Muscle layer of duodenum (tissue), 2 donors: ENCODE measurements at regions not wholly inside any gene's neighbourhood (a gene's known extent, or its start where the extent isn't known, plus 50 kb on each side); places are given as distances from the start of the nearest gene placed in this dataset.
"Not testable (repeated sequence)": the region's sequence is repeated elsewhere in the genome, so short reads cannot be mapped to it uniquely, and the experiment has no call there.

Source experiments
- H3K27ac ChIP-seq: one replicate; pipeline ENCODE4 v1.7.0; 2013; ENCODE audit warnings: mild to moderate bottlenecking, low read length
- H3K27me3 ChIP-seq: one replicate; pipeline ENCODE4 v1.7.0; 2013; ENCODE audit warnings: low read depth, mild to moderate bottlenecking, control low read depth, low read length
- H3K36me3 ChIP-seq, 2 donors: one replicate each; pipeline ENCODE4 v1.7.0; 2013; ENCODE audit warnings: low read length in 2 of 2, control low read depth in 1 of 2, mild to moderate bottlenecking in 1 of 2; ENCODE audit not compliant: insufficient read depth in 2 of 2, control insufficient read depth in 1 of 2
- H3K4me1 ChIP-seq, 2 donors: one replicate each; pipeline ENCODE4 v1.7.0; 2013; ENCODE audit warnings: low read length in 2 of 2, mild to moderate bottlenecking in 2 of 2, control low read depth in 1 of 2, moderate library complexity in 1 of 2; ENCODE audit not compliant: insufficient read depth in 2 of 2, control insufficient read depth in 1 of 2
- H3K4me3 ChIP-seq, 2 donors: one replicate each; pipeline ENCODE4 v1.7.0; 2013; ENCODE audit warnings: low read length in 2 of 2, low read depth in 1 of 2, mild to moderate bottlenecking in 1 of 2
- H3K9me3 ChIP-seq, 2 donors: one replicate each; pipeline ENCODE4 v1.7.0; 2013; ENCODE audit warnings: low read length in 2 of 2, control low read depth in 1 of 2, mild to moderate bottlenecking in 1 of 2; ENCODE audit not compliant: control insufficient read depth in 1 of 2
- donor health status: healthy.

DNA sequence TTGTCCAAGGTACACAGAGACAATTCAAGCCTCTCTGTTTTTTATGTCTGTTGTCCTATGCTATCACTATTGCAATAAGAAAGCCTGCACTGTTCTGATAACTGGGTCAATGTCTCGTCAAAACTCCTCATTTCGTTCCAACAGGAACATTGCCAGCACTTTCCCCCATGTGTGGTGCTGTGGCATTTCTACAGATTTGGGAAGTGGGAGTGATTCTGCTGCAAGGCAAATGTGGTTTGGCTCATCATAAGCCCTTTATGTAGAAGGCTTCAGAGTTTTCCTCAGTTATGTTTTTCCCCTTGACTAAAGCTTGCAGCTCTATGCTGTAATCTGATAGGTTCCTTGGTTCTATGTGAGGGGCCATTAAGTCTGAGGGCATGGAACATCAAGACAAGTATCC is 324.1 kb upstream of the TCF4 start:
- H3K27ac ChIP-seq = no peak overlapping the region
- H3K36me3 ChIP-seq = no peaks in the 10 kb centered on the region

DNA sequence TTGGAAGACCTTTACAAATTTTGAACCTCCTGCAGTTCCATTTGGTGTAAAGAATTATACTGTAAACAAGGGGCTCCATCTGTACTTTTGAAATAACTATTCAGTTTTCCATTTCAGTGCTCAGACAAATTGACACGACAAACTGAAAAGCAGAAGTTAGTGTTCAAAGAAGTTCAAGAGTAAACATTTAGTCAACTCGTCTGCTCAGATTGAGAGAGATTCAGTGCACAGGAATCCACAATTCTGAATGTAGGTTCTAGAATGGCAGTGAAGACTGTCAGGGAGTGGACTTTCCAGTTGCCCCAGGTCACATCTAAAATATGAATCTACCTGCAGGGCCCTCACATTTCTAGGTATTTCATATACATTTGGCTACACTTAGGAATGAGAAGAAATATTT is 322.3 kb upstream of the TCF4 start:
- no peaks in the 10 kb centered on the region for H3K9me3 ChIP-seq
- no peak overlapping the region for H3K4me3 ChIP-seq
- no peaks in the 10 kb centered on the region for H3K4me1 ChIP-seq
- H3K27me3 ChIP-seq = no peaks in the 10 kb centered on the region
- no peaks in the 10 kb centered on the region for H3K36me3 ChIP-seq
- no peak overlapping the region for H3K27ac ChIP-seq

More for the DNA sequence above, 324.1 kb upstream of the TCF4 start:
- H3K9me3 ChIP-seq = peaks cover 0 to 3% of the 10 kb centered on the region in 2 donors
- no peaks in the 10 kb centered on the region for H3K27me3 ChIP-seq
- no peaks in the 10 kb centered on the region for H3K4me1 ChIP-seq
- no peak overlapping the region for H3K4me3 ChIP-seq

DNA sequence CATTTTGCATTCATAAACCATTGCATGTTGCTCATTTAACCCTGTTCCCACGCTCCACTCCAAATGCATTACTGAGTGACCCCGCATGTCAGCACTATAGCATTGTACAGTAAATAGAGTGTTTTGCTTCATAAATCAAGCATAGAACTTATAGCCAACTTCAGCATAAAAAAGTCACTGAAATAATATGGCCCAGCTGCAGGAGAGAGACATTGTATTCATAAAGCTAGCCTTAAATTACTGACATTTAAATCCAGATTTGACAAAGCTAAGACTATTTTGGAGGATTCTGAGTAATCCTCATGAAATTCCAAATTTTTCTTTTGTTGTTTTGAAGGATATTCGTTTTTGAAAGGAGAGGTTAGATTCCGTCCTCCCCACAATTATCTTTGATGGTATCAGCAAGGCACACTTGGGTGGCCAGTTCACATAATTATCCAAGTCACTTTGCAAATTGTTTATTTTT is 320.9 kb upstream of the TCF4 start:
- Histone ChIP-seq H3K4me3 (no peak overlapping the region), H3K27ac (no peak overlapping the region), H3K4me1 (no peaks in the 10 kb centered on the region), H3K36me3 (no peaks in the 10 kb centered on the region), H3K9me3 (no peaks in the 10 kb centered on the region), H3K27me3 (no peaks in the 10 kb centered on the region)

DNA sequence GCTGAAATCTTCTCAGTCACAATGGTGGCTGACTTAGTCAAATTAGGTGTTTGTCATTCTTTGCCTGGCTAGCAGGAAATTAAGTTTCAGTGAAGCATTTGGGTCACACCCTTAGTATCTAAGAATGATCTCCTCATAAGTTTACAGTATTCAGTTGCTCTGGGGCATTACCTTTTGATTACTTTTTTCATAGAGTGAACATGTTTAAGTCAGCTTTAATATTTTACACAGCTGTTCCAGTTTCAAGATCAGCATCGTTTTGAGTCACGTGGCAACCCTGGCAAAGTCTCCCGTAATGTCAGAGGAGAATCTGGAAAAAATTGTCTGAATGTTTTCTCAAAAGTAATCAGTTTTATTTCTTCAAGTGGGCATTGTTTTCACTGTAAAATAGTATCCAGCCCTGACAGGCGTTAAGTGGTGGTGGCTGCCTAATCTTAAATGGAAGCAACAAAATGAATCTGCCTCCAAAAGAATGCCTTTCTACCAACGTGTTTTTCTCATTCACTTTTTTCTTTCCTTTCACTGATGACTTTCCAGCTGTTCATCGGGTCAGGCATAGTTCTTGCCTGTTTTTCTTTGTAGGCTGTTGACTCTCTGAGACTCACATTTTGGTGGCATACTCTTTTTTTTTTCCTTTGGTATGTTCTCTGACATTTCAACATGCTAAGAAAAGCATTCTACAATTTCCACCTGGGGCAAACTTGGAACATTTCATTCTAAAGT is 319.6 kb upstream of the TCF4 start:
- Histone ChIP-seq H3K4me3 (peak overlapping the region in 1 of 2 donors; percentile 15), H3K27ac (no peak overlapping the region)

DNA sequence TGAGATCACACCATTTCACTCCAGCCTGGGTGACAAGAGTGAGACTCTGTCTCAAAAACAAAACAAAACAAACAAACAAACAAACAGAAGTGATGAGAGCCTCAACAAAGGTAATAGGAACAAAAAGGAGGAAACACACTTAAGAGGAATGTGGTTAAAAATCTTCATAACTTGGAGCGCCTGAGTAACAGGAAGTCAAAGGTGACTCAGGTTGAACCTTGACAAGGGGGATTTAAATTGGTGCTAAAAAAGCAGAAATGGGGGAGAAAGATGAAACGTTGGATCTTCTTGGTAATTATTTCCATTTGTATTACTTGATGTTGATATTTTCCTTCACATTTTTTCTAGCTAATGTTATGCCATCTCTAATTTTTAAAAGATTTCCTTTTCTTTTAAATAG is 318.5 kb upstream of the TCF4 start:
- H3K27me3 ChIP-seq = no peaks in the 10 kb centered on the region

More for the DNA sequence above, 319.6 kb upstream of the TCF4 start:
- Histone ChIP-seq H3K9me3 (no peaks in the 10 kb centered on the region), H3K27me3 (no peaks in the 10 kb centered on the region), H3K4me1 (no peaks in the 10 kb centered on the region), H3K36me3 (no peaks in the 10 kb centered on the region)

DNA sequence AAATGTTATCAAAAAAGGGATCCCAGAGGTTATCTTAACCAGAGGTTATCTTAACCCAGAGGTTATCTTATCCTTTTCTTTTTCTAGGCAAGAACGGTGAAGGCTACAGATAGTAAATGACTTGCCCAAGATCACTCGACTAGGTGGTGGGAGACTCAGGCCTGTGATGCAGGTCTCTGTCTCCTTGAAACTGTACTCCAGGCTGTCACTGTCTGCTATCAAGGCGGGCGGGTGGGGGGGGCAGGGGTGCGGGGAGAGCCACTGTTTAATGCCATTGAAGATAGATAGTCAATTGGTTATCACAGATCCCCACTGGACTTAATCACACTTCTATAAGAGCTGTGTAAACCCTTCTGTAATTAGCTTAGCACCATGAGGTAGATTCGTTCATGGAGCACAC is 315.9 kb upstream of the TCF4 start:
- Histone ChIP-seq H3K27ac (no peak overlapping the region), H3K27me3 (no peaks in the 10 kb centered on the region), H3K36me3 (no peaks in the 10 kb centered on the region), H3K9me3 (no peaks in the 10 kb centered on the region), H3K4me1 (no peaks in the 10 kb centered on the region), H3K4me3 (no peak overlapping the region)

More for the DNA sequence above, 318.5 kb upstream of the TCF4 start:
- H3K27ac ChIP-seq = no peak overlapping the region
- H3K4me1 ChIP-seq = no peaks in the 10 kb centered on the region
- H3K9me3 ChIP-seq = no peaks in the 10 kb centered on the region
- H3K36me3 ChIP-seq = no peaks in the 10 kb centered on the region
- H3K4me3 ChIP-seq = no peak overlapping the region

DNA sequence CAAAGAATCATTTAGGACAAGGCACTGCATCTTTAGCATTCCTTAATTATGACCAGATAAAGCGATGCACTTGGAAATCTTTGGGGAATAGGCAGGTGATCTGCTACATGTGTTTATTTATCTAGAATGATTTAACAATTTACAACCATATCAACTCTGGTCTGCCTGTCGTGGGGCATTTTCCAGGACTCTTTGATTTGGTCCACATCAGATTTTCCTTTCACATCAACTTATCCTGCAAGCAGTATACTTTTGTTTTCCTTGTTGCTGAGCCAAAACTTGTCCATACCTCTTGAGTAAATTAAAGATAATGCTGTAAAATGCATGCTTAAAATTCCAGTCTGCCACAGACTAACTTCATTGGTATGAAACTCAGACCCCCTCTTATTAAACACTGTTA is 312.4 kb upstream of the TCF4 start:
- Histone ChIP-seq H3K4me1 (no peaks in the 10 kb centered on the region), H3K4me3 (no peak overlapping the region), H3K27me3 (no peaks in the 10 kb centered on the region), H3K36me3 (no peaks in the 10 kb centered on the region), H3K27ac (no peak overlapping the region), H3K9me3 (no peaks in the 10 kb centered on the region)

DNA sequence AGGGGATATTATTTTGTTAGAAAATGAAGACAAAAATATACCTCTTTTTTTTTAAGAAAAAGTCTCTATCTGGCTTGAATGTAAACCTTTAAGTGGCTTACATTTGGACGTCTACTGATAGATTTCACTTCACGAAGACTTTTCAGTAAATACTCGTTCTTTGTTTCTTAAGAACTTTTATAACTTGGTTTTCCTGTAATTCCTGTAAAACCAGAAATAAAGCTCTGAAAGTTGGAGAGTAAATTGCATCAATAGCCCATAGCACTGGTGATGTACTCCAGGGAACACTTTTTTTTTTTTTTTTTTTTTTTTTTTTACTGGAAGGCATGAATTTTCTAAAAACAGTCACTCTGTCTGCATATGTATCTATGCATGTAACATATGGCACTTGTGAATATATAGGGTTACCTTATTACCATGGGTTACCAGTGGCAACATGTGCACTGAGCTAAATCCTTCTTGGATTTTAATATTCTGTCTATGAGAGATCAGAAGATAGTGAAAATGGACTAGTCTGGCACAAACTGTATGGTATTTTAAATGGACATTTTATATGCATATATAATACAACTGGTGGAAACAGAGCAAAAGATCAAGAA is 309.2 kb upstream of the TCF4 start:
- no peaks in the 10 kb centered on the region for H3K36me3 ChIP-seq
- no peak overlapping the region for H3K4me3 ChIP-seq
- no peaks in the 10 kb centered on the region for H3K4me1 ChIP-seq
- no peaks in the 10 kb centered on the region for H3K27me3 ChIP-seq
- no peaks in the 10 kb centered on the region for H3K9me3 ChIP-seq
- no peak overlapping the region for H3K27ac ChIP-seq

DNA sequence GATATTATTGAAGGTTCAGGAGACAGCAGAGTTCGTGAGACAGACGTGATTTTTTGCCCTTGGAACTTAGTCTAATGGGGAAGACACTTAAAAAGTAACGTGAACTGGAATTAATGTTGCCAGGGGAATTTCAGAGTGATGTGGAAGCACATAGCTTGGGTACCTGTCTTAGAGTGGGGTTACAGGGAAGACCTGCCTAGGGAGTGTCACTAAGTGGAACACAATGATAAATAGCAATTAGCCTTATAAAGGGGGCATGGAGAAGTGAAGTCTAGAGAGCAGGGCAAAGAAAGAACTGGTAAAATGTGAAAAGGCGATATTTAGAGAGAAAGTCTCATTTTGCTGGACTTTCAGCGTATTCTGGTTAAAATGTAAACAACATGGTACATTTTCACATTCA is 306.0 kb upstream of the TCF4 start:
- H3K27ac ChIP-seq = no peak overlapping the region
- H3K4me1 ChIP-seq = no peaks in the 10 kb centered on the region
- no peaks in the 10 kb centered on the region for H3K27me3 ChIP-seq
- H3K9me3 ChIP-seq = no peaks in the 10 kb centered on the region
- H3K4me3 ChIP-seq = no peak overlapping the region
- H3K36me3 ChIP-seq = no peaks in the 10 kb centered on the region

DNA sequence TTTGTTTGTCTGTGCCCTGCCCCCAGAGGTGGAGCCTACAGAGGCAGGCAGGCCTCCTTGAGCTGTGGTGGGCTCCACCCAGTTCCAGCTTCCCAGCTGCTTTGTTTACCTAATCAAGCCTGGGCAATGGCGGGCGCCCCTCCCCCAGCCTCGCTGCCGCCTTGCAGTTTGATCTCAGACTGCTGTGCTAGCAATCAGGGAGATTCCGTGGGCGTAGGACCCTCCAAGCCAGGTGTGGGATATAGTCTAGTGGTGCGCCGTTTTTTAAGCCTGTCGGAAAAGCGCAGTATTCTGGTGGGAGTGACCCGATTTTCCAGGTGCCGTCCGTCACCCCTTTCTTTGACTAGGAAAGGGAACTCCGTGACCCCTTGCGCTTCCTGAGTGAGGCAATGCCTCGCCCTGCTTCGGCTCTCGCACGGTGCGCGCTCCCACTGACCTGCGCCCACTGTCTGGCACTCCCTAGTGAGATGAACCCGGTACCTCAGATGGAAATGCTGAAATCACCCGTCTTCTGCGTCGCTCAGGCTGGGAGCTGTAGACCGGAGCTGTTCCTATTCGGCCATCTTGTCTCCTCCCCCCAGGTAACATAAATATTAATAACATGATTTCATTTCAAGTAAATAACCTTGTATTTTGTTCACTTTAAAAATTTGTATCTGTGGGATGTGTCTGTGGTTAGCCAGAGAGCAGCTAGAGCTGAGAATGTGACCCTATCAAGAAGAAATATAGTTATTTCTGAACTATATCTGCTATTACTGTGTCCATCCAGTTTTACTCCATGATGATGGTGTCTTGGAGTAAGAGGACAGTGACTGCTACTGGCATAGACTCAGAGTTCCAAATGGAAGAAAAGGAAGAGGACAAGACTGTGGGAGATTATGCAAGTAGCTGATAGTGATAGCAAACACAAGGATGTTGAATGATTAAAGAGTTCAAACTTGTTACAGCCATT is 305.1 kb upstream of the TCF4 start:
- not testable (repeated sequence) for H3K4me1 ChIP-seq, H3K36me3 ChIP-seq, H3K27me3 ChIP-seq, H3K4me3 ChIP-seq, H3K27ac ChIP-seq, H3K9me3 ChIP-seq

DNA sequence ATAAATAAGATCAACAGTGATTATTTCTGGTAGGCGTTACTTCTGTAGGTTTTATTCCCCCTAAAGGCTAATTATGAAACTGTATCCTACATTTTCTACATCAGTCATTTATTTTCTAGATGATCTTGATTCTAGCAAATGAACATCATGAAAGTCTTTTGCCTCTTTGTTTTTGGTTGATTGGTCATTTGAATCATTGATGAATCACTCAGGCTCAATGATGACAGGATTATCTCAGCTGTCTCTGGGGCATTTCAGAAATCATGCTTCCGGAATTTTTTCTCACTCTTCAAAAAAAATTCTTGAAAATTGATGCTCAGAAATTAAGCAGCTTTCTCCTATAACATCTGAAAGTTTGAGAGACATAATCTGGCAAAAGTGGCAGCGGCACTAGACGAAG is 298.9 kb upstream of the TCF4 start:
- Histone ChIP-seq H3K4me1 (no peaks in the 10 kb centered on the region), H3K4me3 (no peak overlapping the region), H3K9me3 (peaks cover 0 to 4% of the 10 kb centered on the region in 2 donors), H3K27ac (no peak overlapping the region), H3K27me3 (no peaks in the 10 kb centered on the region), H3K36me3 (no peaks in the 10 kb centered on the region)
